SU-DHL-6 (cell line): ENCODE measurements at regions not wholly inside any gene's neighbourhood (a gene's known extent, or its start where the extent isn't known, plus 50 kb on each side); places are given as distances from the start of the nearest gene placed in this dataset.

ENCODE experiments used
- EZH2phosphoT487 ChIP-seq: fragments of 200-600 bp; sonication (generic), shearing (Covaris generic); conservative IDR thresholded peaks from 2 replicates; pipeline ENCODE4 v1.6.1; 2018; ENCODE audit warnings: mild to moderate bottlenecking, antibody characterized with exemption, low read length, moderate library complexity, mixed read lengths
- TF ChIP-seq, protein P1 (sequence below): fragments of 200-600 bp; sonication (generic); IDR thresholded peaks from one replicate; pipeline ENCODE4 v1.5.1; 2017; ENCODE audit warnings: antibody characterized with exemption, mild to moderate bottlenecking, low read length, moderate library complexity; ENCODE audit not compliant: insufficient read depth, poor library complexity, severe bottlenecking

DNA sequence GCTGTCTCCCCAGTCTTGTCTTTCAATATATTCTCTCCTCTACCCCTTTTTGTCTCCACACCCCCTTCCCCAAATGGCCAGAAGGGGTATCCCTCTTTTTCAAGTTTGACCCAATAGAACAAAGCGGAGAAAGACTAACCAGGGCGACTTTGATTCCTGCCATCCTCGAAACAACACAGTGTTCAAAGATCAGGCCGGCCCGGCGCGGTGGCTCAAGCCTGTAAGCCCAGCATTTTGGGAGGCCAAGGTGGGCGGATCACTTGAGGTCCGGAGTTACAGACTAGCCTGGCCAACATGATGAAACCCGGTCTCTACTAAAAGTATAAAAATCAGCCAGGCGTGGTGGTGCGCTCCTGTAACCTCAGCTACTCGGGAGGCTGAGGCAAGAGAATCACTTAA lies 77.0 kb upstream of the IFNAR2 start:
- TF ChIP-seq, protein P1, sequence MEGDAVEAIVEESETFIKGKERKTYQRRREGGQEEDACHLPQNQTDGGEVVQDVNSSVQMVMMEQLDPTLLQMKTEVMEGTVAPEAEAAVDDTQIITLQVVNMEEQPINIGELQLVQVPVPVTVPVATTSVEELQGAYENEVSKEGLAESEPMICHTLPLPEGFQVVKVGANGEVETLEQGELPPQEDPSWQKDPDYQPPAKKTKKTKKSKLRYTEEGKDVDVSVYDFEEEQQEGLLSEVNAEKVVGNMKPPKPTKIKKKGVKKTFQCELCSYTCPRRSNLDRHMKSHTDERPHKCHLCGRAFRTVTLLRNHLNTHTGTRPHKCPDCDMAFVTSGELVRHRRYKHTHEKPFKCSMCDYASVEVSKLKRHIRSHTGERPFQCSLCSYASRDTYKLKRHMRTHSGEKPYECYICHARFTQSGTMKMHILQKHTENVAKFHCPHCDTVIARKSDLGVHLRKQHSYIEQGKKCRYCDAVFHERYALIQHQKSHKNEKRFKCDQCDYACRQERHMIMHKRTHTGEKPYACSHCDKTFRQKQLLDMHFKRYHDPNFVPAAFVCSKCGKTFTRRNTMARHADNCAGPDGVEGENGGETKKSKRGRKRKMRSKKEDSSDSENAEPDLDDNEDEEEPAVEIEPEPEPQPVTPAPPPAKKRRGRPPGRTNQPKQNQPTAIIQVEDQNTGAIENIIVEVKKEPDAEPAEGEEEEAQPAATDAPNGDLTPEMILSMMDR: no peak
- TF ChIP-seq EZH2phosphoT487: no peak
